HepG2 (cell line): ENCODE measurements at regions not wholly inside any gene's neighbourhood (a gene's known extent, or its start where the extent isn't known, plus 50 kb on each side); places are given as distances from the start of the nearest gene placed in this dataset.

Source experiments
- CTCF ChIP-seq: sonication (generic); formaldehyde crosslinking; IDR thresholded peaks from 2 replicates; pipeline ENCODE4 v1.5.0; 2020; ENCODE audit warnings: mild to moderate bottlenecking, missing genetic modification reagents, moderate library complexity
- POLR2A ChIP-seq, 2 experiments: IDR thresholded peaks; 2 replicates each; pipeline ENCODE4 v1.6.1; 2011; ENCODE audit warnings: low read depth in 2 of 2, low read length in 2 of 2, mild to moderate bottlenecking in 1 of 2, moderate library complexity in 1 of 2; ENCODE audit not compliant: insufficient read depth in 1 of 2
- SP2 ChIP-seq: sonication (generic); formaldehyde crosslinking; IDR thresholded peaks from 2 replicates; pipeline ENCODE4 v1.5.1; 2020; ENCODE audit warnings: mild to moderate bottlenecking, missing genetic modification reagents
- TBP ChIP-seq: sonication (generic); formaldehyde crosslinking; IDR thresholded peaks from 2 replicates; pipeline ENCODE4 v1.5.0; 2020; ENCODE audit warnings: missing genetic modification reagents
- ZNF350 ChIP-seq: sonication (generic); formaldehyde crosslinking; IDR thresholded peaks from 2 replicates; pipeline ENCODE4 v1.4.0; 2020; ENCODE audit warnings: mild to moderate bottlenecking, low read depth, missing genetic modification reagents, borderline replicate concordance
- TF ChIP-seq, protein P1 (sequence below): sonication (generic); formaldehyde crosslinking; conservative IDR thresholded peaks from 2 replicates; pipeline ENCODE4 v1.4.0; 2020; ENCODE audit warnings: missing genetic modification reagents

DNA sequence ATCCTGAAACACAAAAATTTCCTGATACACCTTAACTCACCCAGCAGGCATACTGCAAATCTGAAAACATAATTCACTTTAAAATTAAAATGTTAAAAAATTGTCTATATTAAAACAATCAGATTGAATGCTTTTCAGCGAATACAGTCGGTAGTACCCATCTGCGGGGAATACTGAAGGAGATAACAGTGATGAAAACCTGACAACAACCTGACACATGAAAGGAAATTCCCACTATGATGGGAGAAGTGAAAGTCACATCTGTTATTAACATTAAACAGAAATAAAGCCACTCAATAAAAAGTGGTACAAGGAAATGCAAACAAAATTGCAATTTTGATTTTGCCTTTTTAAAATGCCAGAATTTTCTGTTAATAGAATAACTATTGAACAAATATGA is 448.0 kb upstream of the SEMA3A start:
- TF ChIP-seq POLR2A (IDR thresholded peaks at IDR 0.05; ENCODE audit: insufficient read depth in 1 of 2, low read depth in 2 of 2, low read length in 2 of 2) (no peak), TBP (no peak), CTCF (CRISPR knock-in tag) (no peak), ZNF350 (CRISPR knock-in tag) (no peak), SP2 (CRISPR knock-in tag) (no peak)
- TF ChIP-seq, protein P1, sequence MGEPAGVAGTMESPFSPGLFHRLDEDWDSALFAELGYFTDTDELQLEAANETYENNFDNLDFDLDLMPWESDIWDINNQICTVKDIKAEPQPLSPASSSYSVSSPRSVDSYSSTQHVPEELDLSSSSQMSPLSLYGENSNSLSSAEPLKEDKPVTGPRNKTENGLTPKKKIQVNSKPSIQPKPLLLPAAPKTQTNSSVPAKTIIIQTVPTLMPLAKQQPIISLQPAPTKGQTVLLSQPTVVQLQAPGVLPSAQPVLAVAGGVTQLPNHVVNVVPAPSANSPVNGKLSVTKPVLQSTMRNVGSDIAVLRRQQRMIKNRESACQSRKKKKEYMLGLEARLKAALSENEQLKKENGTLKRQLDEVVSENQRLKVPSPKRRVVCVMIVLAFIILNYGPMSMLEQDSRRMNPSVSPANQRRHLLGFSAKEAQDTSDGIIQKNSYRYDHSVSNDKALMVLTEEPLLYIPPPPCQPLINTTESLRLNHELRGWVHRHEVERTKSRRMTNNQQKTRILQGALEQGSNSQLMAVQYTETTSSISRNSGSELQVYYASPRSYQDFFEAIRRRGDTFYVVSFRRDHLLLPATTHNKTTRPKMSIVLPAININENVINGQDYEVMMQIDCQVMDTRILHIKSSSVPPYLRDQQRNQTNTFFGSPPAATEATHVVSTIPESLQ, result no peak
